ENCODE measurements at regions not wholly inside any gene's neighbourhood (a gene's known extent, or its start where the extent isn't known, plus 50 kb on each side); places are given as distances from the start of the nearest gene placed in this dataset.

- no peak for DNase-seq (ENCODE audit: low read depth in 1 of 2, low spot score in 1 of 2)
- no peak for TF ChIP-seq GABPA (IDR thresholded peaks at IDR 0.05; ENCODE audit: low read depth)
- no peak for TF ChIP-seq CTCF (IDR thresholded peaks at IDR 0.05; ENCODE audit: insufficient read depth, low read length)
- TF ChIP-seq POLR2AphosphoS5 (IDR thresholded peaks at IDR 0.05; ENCODE audit: low read depth) = no peak
- no peak for TF ChIP-seq SPI1 (IDR thresholded peaks at IDR 0.05; ENCODE audit: borderline replicate concordance, low read depth)
- TF ChIP-seq REST (IDR thresholded peaks at IDR 0.05; ENCODE audit: insufficient replicate concordance, low read depth) = no peak
- H3K27me3 ChIP-seq (ENCODE audit: insufficient read depth, poor library complexity, severe bottlenecking) = no peaks in the 10 kb centered on the region
- no peak overlapping the region for H3K4me3 ChIP-seq (replicated peaks; ENCODE audit: insufficient read depth, low read length)
- H3K27ac ChIP-seq (replicated peaks) = no peak overlapping the region
These were observed 358.9 kb upstream of the LRATD1 start for GRCh38 chr2:14273650-14274049.

- Histone ChIP-seq H3K27me3 (ENCODE audit: insufficient read depth, poor library complexity, severe bottlenecking) (no peaks in the 10 kb centered on the region), H3K27ac (replicated peaks) (no peak overlapping the region), H3K4me3 (replicated peaks; ENCODE audit: insufficient read depth, low read length) (no peak overlapping the region)
- TF ChIP-seq CTCF (IDR thresholded peaks at IDR 0.05; ENCODE audit: insufficient read depth, low read length) (no peak), GABPA (IDR thresholded peaks at IDR 0.05; ENCODE audit: low read depth) (no peak), POLR2AphosphoS5 (IDR thresholded peaks at IDR 0.05; ENCODE audit: low read depth) (no peak), SPI1 (IDR thresholded peaks at IDR 0.05; ENCODE audit: borderline replicate concordance, low read depth) (no peak), REST (IDR thresholded peaks at IDR 0.05; ENCODE audit: insufficient replicate concordance, low read depth) (no peak)
- no peak for DNase-seq (ENCODE audit: low read depth in 1 of 2, low spot score in 1 of 2)
These were observed 348.3 kb upstream of the LRATD1 start for GRCh38 chr2:14284244-14284643.

GRCh38 chr2:14285812-14286211, 346.7 kb upstream of the LRATD1 start:
- TF ChIP-seq REST (IDR thresholded peaks at IDR 0.05; ENCODE audit: insufficient replicate concordance, low read depth) (no peak), CTCF (IDR thresholded peaks at IDR 0.05; ENCODE audit: insufficient read depth, low read length) (no peak), POLR2AphosphoS5 (IDR thresholded peaks at IDR 0.05; ENCODE audit: low read depth) (no peak), SPI1 (IDR thresholded peaks at IDR 0.05; ENCODE audit: borderline replicate concordance, low read depth) (no peak), GABPA (IDR thresholded peaks at IDR 0.05; ENCODE audit: low read depth) (no peak)
- no peak for DNase-seq (ENCODE audit: low read depth in 1 of 2, low spot score in 1 of 2)
- Histone ChIP-seq H3K27ac (replicated peaks) (no peak overlapping the region), H3K4me3 (replicated peaks; ENCODE audit: insufficient read depth, low read length) (no peak overlapping the region), H3K27me3 (ENCODE audit: insufficient read depth, poor library complexity, severe bottlenecking) (no peaks in the 10 kb centered on the region)
